PC-9 (cell line): ENCODE measurements at regions not wholly inside any gene's neighbourhood (a gene's known extent, or its start where the extent isn't known, plus 50 kb on each side); places are given as distances from the start of the nearest gene placed in this dataset.

ENCODE experiments used
- BruUV-seq: library from RNA; stranded (reverse); fragments of 400-500 nt; replicated peaks from 2 replicates; lab custom pipeline; 2021; lab: Mats Ljungman, UMichigan
- CTCF ChIA-PET: fragments of 300-600 bp; sonication (Branson Sonifier 250); formaldehyde crosslinking; loops from one replicate; lab custom pipeline; 2022; ENCODE audit warnings: antibody characterized with exemption; lab: Charles Lee
- POLR2A ChIA-PET: fragments of 300-600 bp; sonication (Branson Sonifier 250); formaldehyde crosslinking; loops from one replicate; lab custom pipeline; 2022; ENCODE audit warnings: antibody characterized with exemption; ENCODE audit not compliant: unreplicated experiment; lab: Charles Lee
- DNase-seq, 2 experiments: peaks; one replicate each; pipeline versions ENCODE4 v3.0.0 to v3.0.0-alpha.2; 2015 to 2022; ENCODE audit warnings: mixed read lengths in 1 of 2
- H2AFZ ChIP-seq: fragments of 200-600 bp; sonication (generic); 2 replicates; pipeline ENCODE4 v1.8.1; 2017; ENCODE audit warnings: antibody characterized with exemption
- H3F3A ChIP-seq: fragments of 200-600 bp; sonication (generic); 2 replicates; pipeline ENCODE4 v1.8.1; 2017; ENCODE audit warnings: antibody characterized with exemption, mild to moderate bottlenecking, low read depth; ENCODE audit not compliant: insufficient read depth
- H3K27ac ChIP-seq: fragments of 200-600 bp; sonication (generic); 2 replicates; pipeline ENCODE4 v1.6.1; 2016; ENCODE audit warnings: mixed run types
- H3K27me3 ChIP-seq: fragments of 200-600 bp; sonication (generic); 2 replicates; pipeline ENCODE4 v1.6.1; 2016; ENCODE audit warnings: low read depth, mixed run types; ENCODE audit not compliant: insufficient read depth
- H3K36me3 ChIP-seq: fragments of 200-600 bp; sonication (generic); 2 replicates; pipeline ENCODE4 v1.6.1; 2016; ENCODE audit warnings: low read depth, mixed run types
- H3K4me1 ChIP-seq: fragments of 200-600 bp; sonication (generic); replicated peaks from 2 replicates; pipeline ENCODE4 v1.6.1; 2016; ENCODE audit warnings: mixed run types; ENCODE audit not compliant: insufficient read depth
- H3K4me2 ChIP-seq: fragments of 200-600 bp; sonication (generic); 2 replicates; pipeline ENCODE4 v1.6.1; 2017; ENCODE audit warnings: mixed run types
- H3K4me3 ChIP-seq: fragments of 200-600 bp; sonication (generic); 2 replicates; pipeline ENCODE4 v1.6.1; 2016; ENCODE audit warnings: mixed run types
- H3K79me2 ChIP-seq: fragments of 200-600 bp; sonication (generic); 2 replicates; pipeline ENCODE4 v1.6.1; 2017; ENCODE audit warnings: low read depth, mixed run types
- H3K9me2 ChIP-seq: fragments of 200-600 bp; sonication (generic); 2 replicates; pipeline ENCODE4 v1.8.1; 2017; ENCODE audit warnings: mild to moderate bottlenecking; ENCODE audit not compliant: insufficient read depth
- H3K9me3 ChIP-seq: fragments of 200-600 bp; sonication (generic); 2 replicates; pipeline ENCODE4 v1.8.1; 2016; ENCODE audit warnings: low read depth; ENCODE audit not compliant: insufficient read depth
- H4K20me1 ChIP-seq: fragments of 200-600 bp; sonication (generic); 2 replicates; pipeline ENCODE4 v1.8.1; 2017; ENCODE audit not compliant: insufficient read depth
- CTCF ChIP-seq: fragments of 200-600 bp; sonication (generic); conservative IDR thresholded peaks from 2 replicates; pipeline ENCODE4 v1.6.1; 2017; ENCODE audit warnings: mixed run types, antibody characterized with exemption, mild to moderate bottlenecking, moderate library complexity
- EZH2 ChIP-seq: fragments of 200-600 bp; sonication (generic); IDR thresholded peaks from 2 replicates; pipeline ENCODE4 v1.8.0; 2017; ENCODE audit warnings: antibody characterized with exemption, low read depth
- intact Hi-C: fragments of 100-400 bp; cut with micrococcal nuclease; formaldehyde crosslinking; loops from one replicate; pipeline ENCODE4 v1.10.0; 2022; ENCODE audit not compliant: unreplicated experiment

- Histone ChIP-seq H3K79me2 (no peaks in the 10 kb centered on the region), H3K4me3 (no peak overlapping the region), H3K27me3 (peaks cover 92% of the 10 kb centered on the region), H3K4me2 (no peak overlapping the region), H3F3A (no peaks in the 10 kb centered on the region), H3K9me2 (no peaks in the 10 kb centered on the region), H3K4me1 (no peaks in the 10 kb centered on the region; the same call in 1 of the 2 replicates), H2AFZ (no peak overlapping the region), H4K20me1 (no peaks in the 10 kb centered on the region; the same call in 1 of the 2 replicates), H3K36me3 (no peaks in the 10 kb centered on the region), H3K9me3 (no peaks in the 10 kb centered on the region), H3K27ac (no peak overlapping the region)
- intact Hi-C loops, result no loop called here
- TF ChIP-seq CTCF (no peak), EZH2 (no peak)
- no peak for DNase-seq
- POLR2A ChIA-PET, result no interaction called here
- no TSS peak for BruUV-seq
- CTCF ChIA-PET, result no interaction called here
Observed at GRCh38 chr22:49095366-49095765, 732.3 kb downstream of the BRD1 start.

- Histone ChIP-seq H3K9me3 (no peaks in the 10 kb centered on the region), H3F3A (no peaks in the 10 kb centered on the region), H3K27ac (no peak overlapping the region), H2AFZ (no peak overlapping the region), H4K20me1 (no peaks in the 10 kb centered on the region; the same call in 1 of the 2 replicates), H3K4me1 (no peaks in the 10 kb centered on the region; the same call in 1 of the 2 replicates), H3K79me2 (no peaks in the 10 kb centered on the region), H3K4me3 (no peak overlapping the region), H3K27me3 (peaks cover 92% of the 10 kb centered on the region), H3K36me3 (no peaks in the 10 kb centered on the region), H3K4me2 (no peak overlapping the region), H3K9me2 (no peaks in the 10 kb centered on the region)
- ChIA-PET CTCF (no interaction called here), POLR2A (no interaction called here)
- TF ChIP-seq CTCF (no peak), EZH2 (no peak)
- DNase-seq, result no peak
- intact Hi-C loops, result no loop called here
- no TSS peak for BruUV-seq
Observed at GRCh38 chr22:49094858-49095257, 732.8 kb downstream of the BRD1 start.

- Histone ChIP-seq H3F3A (no peaks in the 10 kb centered on the region), H3K9me3 (no peaks in the 10 kb centered on the region), H3K36me3 (no peaks in the 10 kb centered on the region), H3K4me1 (no peaks in the 10 kb centered on the region), H4K20me1 (peaks cover 3% of the 10 kb centered on the region; the same call in 1 of the 2 replicates), H3K9me2 (no peaks in the 10 kb centered on the region), H3K4me2 (no peak overlapping the region), H3K27me3 (peaks cover 92% of the 10 kb centered on the region), H3K79me2 (no peaks in the 10 kb centered on the region), H3K4me3 (no peak overlapping the region), H3K27ac (no peak overlapping the region), H2AFZ (no peak overlapping the region)
- intact Hi-C loops, result no loop called here
- no TSS peak for BruUV-seq
- TF ChIP-seq CTCF (no peak), EZH2 (no peak)
- CTCF ChIA-PET, result no interaction called here
- DNase-seq, result no peak
- POLR2A ChIA-PET, result no interaction called here
Observed at GRCh38 chr22:49094151-49094550, 733.5 kb downstream of the BRD1 start.
